HUES6 (cell line): ENCODE measurements at regions not wholly inside any gene's neighbourhood (a gene's known extent, or its start where the extent isn't known, plus 50 kb on each side); places are given as distances from the start of the nearest gene placed in this dataset.
"Not testable (repeated sequence)": the region's sequence is repeated elsewhere in the genome, so short reads cannot be mapped to it uniquely, and the experiment has no call there.

ENCODE experiments used
- H3K27ac ChIP-seq: 2 replicates; pipeline ENCODE4 v1.7.0; 2013; ENCODE audit warnings: low read depth, mild to moderate bottlenecking, low read length, inconsistent platforms
- H3K27me3 ChIP-seq: 2 replicates; pipeline ENCODE4 v1.6.1; 2013; ENCODE audit warnings: low read length; ENCODE audit not compliant: control insufficient read depth, insufficient read depth
- H3K36me3 ChIP-seq: 2 replicates; pipeline ENCODE4 v1.6.1; 2013; ENCODE audit warnings: low read length; ENCODE audit not compliant: control insufficient read depth, insufficient read depth
- H3K4me1 ChIP-seq: 2 replicates; pipeline ENCODE4 v1.6.1; 2013; ENCODE audit warnings: low read length; ENCODE audit not compliant: control insufficient read depth, insufficient read depth
- H3K4me3 ChIP-seq: 2 replicates; pipeline ENCODE4 v1.5.1; 2013; ENCODE audit warnings: low read depth, low read length
- H3K9ac ChIP-seq: one replicate; pipeline ENCODE4 v1.6.1; 2013; ENCODE audit warnings: mild to moderate bottlenecking, low read length
- H3K9me3 ChIP-seq: 2 replicates; pipeline ENCODE4 v1.6.1; 2013; ENCODE audit warnings: low read depth, low read length; ENCODE audit not compliant: control insufficient read depth, insufficient read depth

- no peaks in the 10 kb centered on the region for H3K27me3 ChIP-seq
- peaks cover 4% of the 10 kb centered on the region; the same call in 1 of the 2 replicates for H3K9me3 ChIP-seq
- H3K9ac ChIP-seq, result no peak overlapping the region
- no peak overlapping the region for H3K27ac ChIP-seq
- no peak overlapping the region for H3K4me3 ChIP-seq
- H3K4me1 ChIP-seq, result 0 out of 2 replicates have a peak, but pooled peaks cover 6% of the 10 kb centered on the region
- no peaks in the 10 kb centered on the region for H3K36me3 ChIP-seq
Measured at GRCh38 chr5:174897281-174897950, 173.0 kb downstream of the MSX2 start.

- Histone ChIP-seq H3K4me1 (0 out of 2 replicates have a peak, but pooled peaks cover 6% of the 10 kb centered on the region), H3K27me3 (no peaks in the 10 kb centered on the region), H3K9ac (no peak overlapping the region), H3K4me3 (no peak overlapping the region), H3K36me3 (no peaks in the 10 kb centered on the region), H3K9me3 (no peaks in the 10 kb centered on the region; the same call in 1 of the 2 replicates), H3K27ac (no peak overlapping the region)
Measured at GRCh38 chr5:174895360-174895759, 171.0 kb downstream of the MSX2 start.

GRCh38 chr5:174892742-174893141 is 168.4 kb downstream of the MSX2 start:
- H3K27me3 ChIP-seq, result no peaks in the 10 kb centered on the region
- H3K9me3 ChIP-seq, result no peaks in the 10 kb centered on the region; the same call in 1 of the 2 replicates
- H3K27ac ChIP-seq, result no peak overlapping the region
- H3K4me3 ChIP-seq, result no peak overlapping the region
- no peak overlapping the region for H3K9ac ChIP-seq
- no peaks in the 10 kb centered on the region for H3K36me3 ChIP-seq
- H3K4me1 ChIP-seq, result 0 out of 2 replicates have a peak, but pooled peaks cover 6% of the 10 kb centered on the region

- H3K27me3 ChIP-seq, H3K27ac ChIP-seq, H3K9ac ChIP-seq, H3K36me3 ChIP-seq, H3K4me1 ChIP-seq, H3K9me3 ChIP-seq, H3K4me3 ChIP-seq: not testable (repeated sequence)
Measured at GRCh38 chr5:174880412-174881200, 156.2 kb downstream of the MSX2 start.

GRCh38 chr5:174877987-174878386 is 153.6 kb downstream of the MSX2 start:
- Histone ChIP-seq H3K9me3 (no peaks in the 10 kb centered on the region; the same call in none of the 2 replicates), H3K36me3 (no peaks in the 10 kb centered on the region), H3K27me3 (no peaks in the 10 kb centered on the region), H3K9ac (no peak overlapping the region), H3K27ac (no peak overlapping the region), H3K4me3 (no peak overlapping the region), H3K4me1 (no peaks in the 10 kb centered on the region)

- no peak overlapping the region for H3K4me3 ChIP-seq
- no peaks in the 10 kb centered on the region for H3K36me3 ChIP-seq
- no peak overlapping the region for H3K9ac ChIP-seq
- no peaks in the 10 kb centered on the region for H3K4me1 ChIP-seq
- no peak overlapping the region for H3K27ac ChIP-seq
- H3K9me3 ChIP-seq, result no peaks in the 10 kb centered on the region
- no peaks in the 10 kb centered on the region for H3K27me3 ChIP-seq
Measured at GRCh38 chr5:174872271-174872670, 147.9 kb downstream of the MSX2 start.

GRCh38 chr5:174852143-174852542 is 127.8 kb downstream of the MSX2 start:
- Histone ChIP-seq H3K4me3 (no peak overlapping the region), H3K9ac (no peak overlapping the region), H3K27me3 (no peaks in the 10 kb centered on the region), H3K4me1 (peaks cover 4% of the 10 kb centered on the region; the same call in 1 of the 2 replicates), H3K36me3 (no peaks in the 10 kb centered on the region), H3K9me3 (no peaks in the 10 kb centered on the region), H3K27ac (no peak overlapping the region)

GRCh38 chr5:174850565-174851169 is 126.3 kb downstream of the MSX2 start:
- Histone ChIP-seq H3K27me3 (no peaks in the 10 kb centered on the region; the same call in 1 of the 2 replicates), H3K9me3 (no peaks in the 10 kb centered on the region), H3K9ac (no peak overlapping the region), H3K27ac (no peak overlapping the region), H3K36me3 (no peaks in the 10 kb centered on the region), H3K4me1 (peaks cover 4% of the 10 kb centered on the region; the same call in 1 of the 2 replicates), H3K4me3 (no peak overlapping the region)

GRCh38 chr5:174849426-174849825 is 125.0 kb downstream of the MSX2 start:
- Histone ChIP-seq H3K9ac (no peak overlapping the region), H3K9me3 (no peaks in the 10 kb centered on the region), H3K27me3 (no peaks in the 10 kb centered on the region; the same call in 1 of the 2 replicates)

GRCh38 chr5:174844971-174845370 is 120.6 kb downstream of the MSX2 start:
- Histone ChIP-seq H3K27me3 (no peaks in the 10 kb centered on the region; the same call in 1 of the 2 replicates), H3K9me3 (no peaks in the 10 kb centered on the region), H3K9ac (no peak overlapping the region), H3K4me3 (no peak overlapping the region), H3K4me1 (peaks cover 11% of the 10 kb centered on the region), H3K36me3 (no peaks in the 10 kb centered on the region), H3K27ac (no peak overlapping the region)

More at GRCh38 chr5:174849426-174849825, 125.0 kb downstream of the MSX2 start:
- H3K4me1 ChIP-seq, result peaks cover 4% of the 10 kb centered on the region; the same call in 1 of the 2 replicates
- no peak overlapping the region for H3K27ac ChIP-seq
- no peaks in the 10 kb centered on the region for H3K36me3 ChIP-seq
- H3K4me3 ChIP-seq, result no peak overlapping the region
